ENCODE measurements at regions not wholly inside any gene's neighbourhood (a gene's known extent, or its start where the extent isn't known, plus 50 kb on each side); places are given as distances from the start of the nearest gene placed in this dataset.
"Not testable (repeated sequence)": the region's sequence is repeated elsewhere in the genome, so short reads cannot be mapped to it uniquely, and the experiment has no call there.

GRCh38 chr2:45112750-45113149 is 103.5 kb upstream of the SIX2 start:
- in situ Hi-C loops (cut with MboI; ENCODE audit: low sequenced_read_pairs), result no loop called here
- no peaks in the 10 kb centered on the region for H3K9me3 ChIP-seq

GRCh38 chr2:45105050-45105582 is 95.9 kb upstream of the SIX2 start:
- no peaks in the 10 kb centered on the region for H3K9me3 ChIP-seq
- H3K4me3 ChIP-seq, result no peak overlapping the region
- no peaks in the 10 kb centered on the region for H3K36me3 ChIP-seq (replicated peaks)
- H3K27me3 ChIP-seq (ENCODE audit: low read depth), result peaks cover 10% of the 10 kb centered on the region
- in situ Hi-C loops (cut with MboI; ENCODE audit: low sequenced_read_pairs), result no loop called here
- no peak for DNase-seq (ENCODE audit: low spot score in 2 of 2)
- H3K4me1 ChIP-seq, result no peaks in the 10 kb centered on the region

More at GRCh38 chr2:45112750-45113149, 103.5 kb upstream of the SIX2 start:
- H3K4me1 ChIP-seq, result no peaks in the 10 kb centered on the region
- DNase-seq (ENCODE audit: low spot score in 2 of 2), result no peak
- H3K4me3 ChIP-seq, result no peak overlapping the region
- no peaks in the 10 kb centered on the region for H3K36me3 ChIP-seq (replicated peaks)
- no peaks in the 10 kb centered on the region for H3K27me3 ChIP-seq (ENCODE audit: low read depth)

GRCh38 chr2:45104429-45104828 is 95.2 kb upstream of the SIX2 start:
- Histone ChIP-seq H3K4me3 (no peak overlapping the region), H3K36me3 (replicated peaks) (no peaks in the 10 kb centered on the region), H3K4me1 (no peaks in the 10 kb centered on the region), H3K9me3 (no peaks in the 10 kb centered on the region), H3K27me3 (ENCODE audit: low read depth) (peaks cover 10% of the 10 kb centered on the region)
- DNase-seq (ENCODE audit: low spot score in 2 of 2), result no peak
- in situ Hi-C loops (cut with MboI; ENCODE audit: low sequenced_read_pairs), result no loop called here

GRCh38 chr2:45103351-45104345 is 94.4 kb upstream of the SIX2 start:
- no peaks in the 10 kb centered on the region for H3K4me1 ChIP-seq
- in situ Hi-C loops (cut with MboI; ENCODE audit: low sequenced_read_pairs), result no loop called here
- H3K36me3 ChIP-seq (replicated peaks), result no peaks in the 10 kb centered on the region
- peaks cover 10% of the 10 kb centered on the region for H3K27me3 ChIP-seq (ENCODE audit: low read depth)
- H3K9me3 ChIP-seq, result no peaks in the 10 kb centered on the region
- no peak overlapping the region for H3K4me3 ChIP-seq
- no peak for DNase-seq (ENCODE audit: low spot score in 2 of 2)

GRCh38 chr2:45102579-45103117 is 93.4 kb upstream of the SIX2 start:
- no peak for DNase-seq (ENCODE audit: low spot score in 2 of 2)
- no peak overlapping the region for H3K4me3 ChIP-seq
- H3K27me3 ChIP-seq (ENCODE audit: low read depth), result peaks cover 12% of the 10 kb centered on the region
- no peaks in the 10 kb centered on the region for H3K9me3 ChIP-seq
- H3K36me3 ChIP-seq (replicated peaks), result no peaks in the 10 kb centered on the region
- no peaks in the 10 kb centered on the region for H3K4me1 ChIP-seq
- in situ Hi-C loops (cut with MboI; ENCODE audit: low sequenced_read_pairs), result no loop called here

GRCh38 chr2:45102141-45102540 is 92.9 kb upstream of the SIX2 start:
- Histone ChIP-seq H3K36me3 (replicated peaks) (no peaks in the 10 kb centered on the region), H3K27me3 (ENCODE audit: low read depth) (peaks cover 12% of the 10 kb centered on the region), H3K4me1 (no peaks in the 10 kb centered on the region), H3K4me3 (no peak overlapping the region), H3K9me3 (no peaks in the 10 kb centered on the region)
- in situ Hi-C loops (cut with MboI; ENCODE audit: low sequenced_read_pairs), result no loop called here
- DNase-seq (ENCODE audit: low spot score in 2 of 2), result no peak

- Histone ChIP-seq H3K36me3 (replicated peaks) (no peaks in the 10 kb centered on the region), H3K9me3 (no peaks in the 10 kb centered on the region), H3K27me3 (ENCODE audit: low read depth) (peaks cover 43% of the 10 kb centered on the region), H3K4me3 (no peak overlapping the region), H3K4me1 (no peaks in the 10 kb centered on the region)
- in situ Hi-C loops (cut with MboI; ENCODE audit: low sequenced_read_pairs), result no loop called here
- DNase-seq (ENCODE audit: low spot score in 2 of 2), result no peak
Measured at GRCh38 chr2:45096996-45097395, 87.7 kb upstream of the SIX2 start.

GRCh38 chr2:45096038-45096437 is 86.8 kb upstream of the SIX2 start:
- not testable (repeated sequence) for H3K4me1 ChIP-seq

GRCh38 chr2:45093663-45094062 is 84.4 kb upstream of the SIX2 start:
- Histone ChIP-seq H3K4me3 (no peak overlapping the region), H3K4me1 (no peaks in the 10 kb centered on the region), H3K36me3 (replicated peaks) (no peaks in the 10 kb centered on the region), H3K27me3 (ENCODE audit: low read depth) (peaks cover 38% of the 10 kb centered on the region), H3K9me3 (no peaks in the 10 kb centered on the region)
- in situ Hi-C loops (cut with MboI; ENCODE audit: low sequenced_read_pairs), result no loop called here
- DNase-seq (ENCODE audit: low spot score in 2 of 2), result no peak

More at GRCh38 chr2:45096038-45096437, 86.8 kb upstream of the SIX2 start:
- DNase-seq (ENCODE audit: low spot score in 2 of 2); H3K36me3 ChIP-seq (replicated peaks); H3K9me3 ChIP-seq; in situ Hi-C loops (cut with MboI; ENCODE audit: low sequenced_read_pairs); H3K4me3 ChIP-seq: not testable (repeated sequence)
- H3K27me3 ChIP-seq (ENCODE audit: low read depth), result peaks cover 42% of the 10 kb centered on the region

GRCh38 chr2:45093181-45093580 is 83.9 kb upstream of the SIX2 start:
- H3K27me3 ChIP-seq (ENCODE audit: low read depth), result peaks cover 38% of the 10 kb centered on the region
- in situ Hi-C loops (cut with MboI; ENCODE audit: low sequenced_read_pairs), result no loop called here
- H3K36me3 ChIP-seq (replicated peaks), result no peaks in the 10 kb centered on the region
- no peak for DNase-seq (ENCODE audit: low spot score in 2 of 2)
- H3K4me1 ChIP-seq, result no peaks in the 10 kb centered on the region
- H3K9me3 ChIP-seq, result no peaks in the 10 kb centered on the region
- H3K4me3 ChIP-seq, result no peak overlapping the region

GRCh38 chr2:45089554-45090261 is 80.5 kb upstream of the SIX2 start:
- no peak overlapping the region for H3K4me3 ChIP-seq
- DNase-seq (ENCODE audit: low spot score in 2 of 2), result no peak
- H3K9me3 ChIP-seq, result no peaks in the 10 kb centered on the region
- no peaks in the 10 kb centered on the region for H3K36me3 ChIP-seq (replicated peaks)
- H3K4me1 ChIP-seq, result no peaks in the 10 kb centered on the region
- in situ Hi-C loops (cut with MboI; ENCODE audit: low sequenced_read_pairs), result no loop called here
- H3K27me3 ChIP-seq (ENCODE audit: low read depth), result peaks cover 17% of the 10 kb centered on the region

- no peaks in the 10 kb centered on the region for H3K4me1 ChIP-seq
- no peak for DNase-seq (ENCODE audit: low spot score in 2 of 2)
- H3K9me3 ChIP-seq, result no peaks in the 10 kb centered on the region
- no peaks in the 10 kb centered on the region for H3K27me3 ChIP-seq (ENCODE audit: low read depth)
- no peaks in the 10 kb centered on the region for H3K36me3 ChIP-seq (replicated peaks)
- in situ Hi-C loops (cut with MboI; ENCODE audit: low sequenced_read_pairs), result no loop called here
- H3K4me3 ChIP-seq, result no peak overlapping the region
Measured at GRCh38 chr2:45085487-45085886, 76.2 kb upstream of the SIX2 start.

- no peaks in the 10 kb centered on the region for H3K9me3 ChIP-seq
- DNase-seq (ENCODE audit: low spot score in 2 of 2), result no peak
- H3K4me3 ChIP-seq, result no peak overlapping the region
- H3K4me1 ChIP-seq, result no peaks in the 10 kb centered on the region
- H3K36me3 ChIP-seq (replicated peaks), result no peaks in the 10 kb centered on the region
- in situ Hi-C loops (cut with MboI; ENCODE audit: low sequenced_read_pairs), result no loop called here
- no peaks in the 10 kb centered on the region for H3K27me3 ChIP-seq (ENCODE audit: low read depth)
Measured at GRCh38 chr2:45084361-45085020, 75.2 kb upstream of the SIX2 start.
